Astrocyte of the cerebellum (primary cell): ENCODE measurements at regions not wholly inside any gene's neighbourhood (a gene's known extent, or its start where the extent isn't known, plus 50 kb on each side); places are given as distances from the start of the nearest gene placed in this dataset.
A peak's percentile ranks its signal among the peaks of the same experiment; 100 is the strongest.

Source experiments
- DNase-seq: peaks from one replicate; pipeline ENCODE4 v3.0.0-alpha.2; 2011; ENCODE audit warnings: low read depth
- H3K4me3 ChIP-seq: 2 replicates; pipeline ENCODE4 v1.5.1; 2011; ENCODE audit warnings: mild to moderate bottlenecking, low read depth, low read length, moderate library complexity
- in situ Hi-C: cut with HindIII; loops from 2 replicates; pipeline ENCODE4 v1.10.0; 2017; ENCODE audit warnings: low sequenced_read_pairs
- TF ChIP-seq, protein P1 (sequence below): IDR thresholded peaks from 2 replicates; pipeline ENCODE4 v1.5.1; 2012; ENCODE audit warnings: low read length, low read depth, moderate library complexity, mild to moderate bottlenecking; ENCODE audit errors: missing control alignments

- DNase-seq, result no peak
- H3K4me3 ChIP-seq, result no peak overlapping the region
- TF ChIP-seq, protein P1, sequence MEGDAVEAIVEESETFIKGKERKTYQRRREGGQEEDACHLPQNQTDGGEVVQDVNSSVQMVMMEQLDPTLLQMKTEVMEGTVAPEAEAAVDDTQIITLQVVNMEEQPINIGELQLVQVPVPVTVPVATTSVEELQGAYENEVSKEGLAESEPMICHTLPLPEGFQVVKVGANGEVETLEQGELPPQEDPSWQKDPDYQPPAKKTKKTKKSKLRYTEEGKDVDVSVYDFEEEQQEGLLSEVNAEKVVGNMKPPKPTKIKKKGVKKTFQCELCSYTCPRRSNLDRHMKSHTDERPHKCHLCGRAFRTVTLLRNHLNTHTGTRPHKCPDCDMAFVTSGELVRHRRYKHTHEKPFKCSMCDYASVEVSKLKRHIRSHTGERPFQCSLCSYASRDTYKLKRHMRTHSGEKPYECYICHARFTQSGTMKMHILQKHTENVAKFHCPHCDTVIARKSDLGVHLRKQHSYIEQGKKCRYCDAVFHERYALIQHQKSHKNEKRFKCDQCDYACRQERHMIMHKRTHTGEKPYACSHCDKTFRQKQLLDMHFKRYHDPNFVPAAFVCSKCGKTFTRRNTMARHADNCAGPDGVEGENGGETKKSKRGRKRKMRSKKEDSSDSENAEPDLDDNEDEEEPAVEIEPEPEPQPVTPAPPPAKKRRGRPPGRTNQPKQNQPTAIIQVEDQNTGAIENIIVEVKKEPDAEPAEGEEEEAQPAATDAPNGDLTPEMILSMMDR, result no peak
- in situ Hi-C loops, result no loop called here
These were observed 110.6 kb upstream of the OLIG2 start for GRCh38 chr21:32915099-32915498.

- in situ Hi-C loops, result no loop called here
- no peak for DNase-seq
- TF ChIP-seq, protein P1, result no peak
- no peak overlapping the region for H3K4me3 ChIP-seq
These were observed 109.6 kb upstream of the OLIG2 start for GRCh38 chr21:32916088-32916487.

DNA sequence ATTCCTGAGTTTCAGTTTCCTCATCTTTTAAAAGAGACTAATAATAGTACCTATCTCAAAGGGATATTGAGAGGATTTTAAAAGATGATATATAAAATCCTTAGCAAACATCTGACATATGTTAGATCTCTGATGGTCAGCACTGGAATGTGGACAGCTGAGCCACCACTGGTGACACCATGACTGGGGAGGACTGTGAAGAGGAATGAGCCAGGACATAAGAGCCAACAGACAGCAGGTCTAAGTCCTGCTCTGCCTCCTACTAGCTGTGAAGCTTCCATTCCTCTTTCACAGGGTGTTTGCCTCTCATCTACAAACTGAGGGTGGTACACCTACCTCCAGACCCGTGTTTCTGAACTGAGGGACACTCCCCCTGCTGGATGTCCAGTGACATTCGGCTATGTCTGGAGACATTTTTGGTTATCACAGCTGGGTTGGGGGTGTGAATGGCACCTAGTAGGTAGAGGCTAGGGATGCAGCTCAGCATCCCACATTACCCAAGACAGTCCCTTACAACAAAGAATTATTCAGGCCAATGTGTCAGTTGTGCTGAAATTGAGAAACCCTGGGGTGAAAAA, 109.1 kb upstream of the OLIG2 start:
- in situ Hi-C loops, result no loop called here
- no peak for DNase-seq
- no peak overlapping the region for H3K4me3 ChIP-seq
- TF ChIP-seq, protein P1, result peak; percentile 10

DNA sequence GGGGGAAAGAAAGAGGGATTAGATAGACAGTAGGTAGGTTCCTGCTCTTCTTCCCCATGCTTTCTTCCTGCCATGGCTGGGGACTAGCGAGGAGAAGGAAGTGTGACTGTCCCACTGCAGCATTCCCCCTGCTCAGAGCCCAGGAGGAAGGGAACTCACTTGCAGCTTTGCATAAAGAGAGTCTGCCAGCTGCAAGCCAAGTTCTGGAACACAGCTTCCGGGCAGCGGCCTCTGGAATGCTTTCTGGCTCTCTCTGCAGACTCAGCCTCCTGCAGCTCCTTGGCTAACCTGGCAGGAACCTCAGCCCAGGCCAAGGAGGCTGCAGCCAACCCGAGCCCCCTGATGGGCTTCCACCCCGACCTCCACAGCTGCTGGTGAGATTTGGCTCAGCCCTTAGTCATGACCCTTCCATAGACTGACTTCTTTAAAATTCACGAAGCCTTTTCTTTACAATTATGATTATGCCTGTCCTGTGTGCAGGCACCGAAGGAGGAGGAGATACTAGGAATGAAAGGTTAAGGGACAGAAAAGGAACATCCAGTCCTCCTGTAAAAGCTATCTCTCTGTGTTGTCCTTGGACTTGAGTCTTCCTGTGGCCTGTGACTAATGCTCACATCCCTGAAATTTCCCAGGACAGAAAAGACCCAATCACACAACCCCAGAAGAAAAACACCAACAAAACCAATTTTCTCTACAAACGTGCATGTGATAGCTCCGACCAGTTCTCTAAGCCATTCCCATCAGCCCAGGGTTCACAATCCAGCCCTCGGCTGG, 108.2 kb upstream of the OLIG2 start:
- TF ChIP-seq, protein P1, result no peak
- in situ Hi-C loops, result no loop called here
- peak; percentile 20 for DNase-seq
- no peak overlapping the region for H3K4me3 ChIP-seq

DNA sequence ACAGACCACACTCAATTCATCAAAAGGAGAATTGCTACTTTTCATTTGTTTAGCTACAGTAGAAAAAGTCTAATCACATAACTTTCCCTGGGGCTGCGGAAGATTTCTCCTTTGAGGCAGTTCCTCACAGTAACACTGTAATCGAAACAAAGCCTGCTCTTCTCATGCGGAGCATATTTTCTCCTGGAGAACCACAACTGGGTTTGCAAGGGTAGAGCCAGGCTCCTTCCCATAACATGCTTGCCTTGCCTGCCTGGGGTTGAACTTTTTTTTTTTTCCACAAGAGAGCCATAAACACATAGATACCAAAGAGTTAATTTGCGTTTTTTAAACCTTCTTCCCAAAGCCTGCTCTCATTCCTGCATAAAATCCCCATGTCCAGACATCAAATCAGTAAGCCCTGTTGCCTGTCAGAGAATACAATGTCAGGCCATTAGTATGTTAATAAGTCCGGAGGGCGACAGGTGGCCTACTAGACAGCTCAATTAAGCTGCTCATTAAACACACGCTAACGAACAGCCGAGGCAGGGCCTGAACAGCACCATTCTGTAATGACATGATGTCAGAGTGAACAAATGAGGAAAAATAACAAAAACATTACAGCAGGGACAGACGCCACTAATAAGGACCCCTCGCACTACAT, 107.1 kb upstream of the OLIG2 start:
- no peak for DNase-seq
- TF ChIP-seq, protein P1, result no peak

GRCh38 chr21:32920474-32920873, 105.3 kb upstream of the OLIG2 start:
- no peak for DNase-seq
- H3K4me3 ChIP-seq, result no peak overlapping the region
- TF ChIP-seq, protein P1, result no peak
- in situ Hi-C loops, result no loop called here

More for the DNA sequence above, 107.1 kb upstream of the OLIG2 start:
- no peak overlapping the region for H3K4me3 ChIP-seq
- in situ Hi-C loops, result no loop called here
